Stimulated activated CD4-positive, alpha-beta T cell treated with anti-CD3 and anti-CD28 coated beads, Interleukin-4, amount 100 ng/mL, for 1 hour (primary cell): ENCODE measurements at regions not wholly inside any gene's neighbourhood (a gene's known extent, or its start where the extent isn't known, plus 50 kb on each side); places are given as distances from the start of the nearest gene placed in this dataset.

Experiments used
- DNase-seq: peaks from one replicate; pipeline ENCODE4 v3.0.0-alpha.2; 2020

GRCh38 chr4:89665662-89666061, 171.3 kb downstream of the SNCA start:
- DNase-seq: no peak

- no peak for DNase-seq
Measured at GRCh38 chr4:89664521-89664920, 172.4 kb downstream of the SNCA start.

- DNase-seq: no peak
Measured at GRCh38 chr4:89661173-89661899, 175.6 kb downstream of the SNCA start.

- DNase-seq: no peak
Measured at GRCh38 chr4:89660444-89661172, 176.4 kb downstream of the SNCA start.

GRCh38 chr4:89658701-89659024, 178.3 kb downstream of the SNCA start:
- no peak for DNase-seq

- no peak for DNase-seq
Measured at GRCh38 chr4:89657931-89658700, 178.8 kb downstream of the SNCA start.

GRCh38 chr4:89653012-89653411, 183.9 kb downstream of the SNCA start:
- no peak for DNase-seq

- DNase-seq: no peak
Measured at GRCh38 chr4:89645482-89645881, 191.5 kb downstream of the SNCA start.

- DNase-seq: no peak
Measured at GRCh38 chr4:89641367-89641687, 195.6 kb downstream of the SNCA start.

GRCh38 chr4:89640620-89641366, 196.2 kb downstream of the SNCA start:
- DNase-seq: no peak

- no peak for DNase-seq
Measured at GRCh38 chr4:89639395-89639794, 197.6 kb downstream of the SNCA start.

GRCh38 chr4:89625599-89626293, 211.2 kb downstream of the SNCA start:
- no peak for DNase-seq

- DNase-seq: no peak
Measured at GRCh38 chr4:89619206-89619962, 217.6 kb downstream of the SNCA start.

GRCh38 chr4:89618151-89618550, 218.8 kb downstream of the SNCA start:
- no peak for DNase-seq

- DNase-seq: no peak
Measured at GRCh38 chr4:89617317-89617716, 219.6 kb downstream of the SNCA start.

- no peak for DNase-seq
Measured at GRCh38 chr4:89616382-89616781, 220.6 kb downstream of the SNCA start.

- DNase-seq: no peak
Measured at GRCh38 chr4:89615051-89615450, 221.9 kb downstream of the SNCA start.

GRCh38 chr4:89614155-89614554, 222.8 kb downstream of the SNCA start:
- no peak for DNase-seq

GRCh38 chr4:89610236-89610635, 226.7 kb downstream of the SNCA start:
- DNase-seq: no peak

GRCh38 chr4:89609756-89610155, 227.2 kb downstream of the SNCA start:
- DNase-seq: no peak

GRCh38 chr4:89604951-89605350, 232.0 kb downstream of the SNCA start:
- no peak for DNase-seq

GRCh38 chr4:89599026-89599425, 237.9 kb downstream of the SNCA start:
- no peak for DNase-seq
